ENCODE measurements at regions not wholly inside any gene's neighbourhood (a gene's known extent, or its start where the extent isn't known, plus 50 kb on each side); places are given as distances from the start of the nearest gene placed in this dataset.

GRCh38 chr14:35932659-35933159 is 106.6 kb downstream of the BRMS1L start:
- H3K9ac ChIP-seq (ENCODE audit: low read depth in 1 of 2, low read length in 2 of 2): no peak overlapping the region
- no peaks in the 10 kb centered on the region for H3K36me3 ChIP-seq (ENCODE audit: control insufficient read depth in 4 of 4, insufficient read depth in 3 of 4, low read depth in 1 of 4, low read length in 3 of 4)
- no peaks in the 10 kb centered on the region for H3K9me3 ChIP-seq (ENCODE audit: control insufficient read depth in 4 of 4, low read length in 3 of 4)
- TF ChIP-seq JUND (IDR thresholded peaks at IDR 0.05): no peak
- no peak for TF ChIP-seq FOXA1 (IDR thresholded peaks at IDR 0.05)
- TF ChIP-seq MAX (IDR thresholded peaks at IDR 0.05): no peak
- no peak for TF ChIP-seq ATF3 (IDR thresholded peaks at IDR 0.05)
- no peak for TF ChIP-seq TAF1 (conservative IDR thresholded peaks at IDR 0.05)
- TF ChIP-seq, protein P1, sequence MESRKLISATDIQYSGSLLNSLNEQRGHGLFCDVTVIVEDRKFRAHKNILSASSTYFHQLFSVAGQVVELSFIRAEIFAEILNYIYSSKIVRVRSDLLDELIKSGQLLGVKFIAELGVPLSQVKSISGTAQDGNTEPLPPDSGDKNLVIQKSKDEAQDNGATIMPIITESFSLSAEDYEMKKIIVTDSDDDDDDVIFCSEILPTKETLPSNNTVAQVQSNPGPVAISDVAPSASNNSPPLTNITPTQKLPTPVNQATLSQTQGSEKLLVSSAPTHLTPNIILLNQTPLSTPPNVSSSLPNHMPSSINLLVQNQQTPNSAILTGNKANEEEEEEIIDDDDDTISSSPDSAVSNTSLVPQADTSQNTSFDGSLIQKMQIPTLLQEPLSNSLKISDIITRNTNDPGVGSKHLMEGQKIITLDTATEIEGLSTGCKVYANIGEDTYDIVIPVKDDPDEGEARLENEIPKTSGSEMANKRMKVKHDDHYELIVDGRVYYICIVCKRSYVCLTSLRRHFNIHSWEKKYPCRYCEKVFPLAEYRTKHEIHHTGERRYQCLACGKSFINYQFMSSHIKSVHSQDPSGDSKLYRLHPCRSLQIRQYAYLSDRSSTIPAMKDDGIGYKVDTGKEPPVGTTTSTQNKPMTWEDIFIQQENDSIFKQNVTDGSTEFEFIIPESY (IDR thresholded peaks at IDR 0.05): no peak
- TF ChIP-seq FOXA2 (IDR thresholded peaks at IDR 0.05): no peak
- TF ChIP-seq SP1 (IDR thresholded peaks at IDR 0.05): no peak
- TF ChIP-seq HNF4A (conservative IDR thresholded peaks at IDR 0.05): no peak
- no peak for TF ChIP-seq GABPA (IDR thresholded peaks at IDR 0.05 in 1 of 2, conservative IDR thresholded peaks at IDR 0.05 in 1 of 2)
- TF ChIP-seq CTCF (IDR thresholded peaks at IDR 0.05; ENCODE audit: low read depth, low read length, missing input control): no peak
- TF ChIP-seq YY1 (IDR thresholded peaks at IDR 0.05): no peak
- TF ChIP-seq HNF4G (IDR thresholded peaks at IDR 0.05): no peak
- TF ChIP-seq, protein P2, sequence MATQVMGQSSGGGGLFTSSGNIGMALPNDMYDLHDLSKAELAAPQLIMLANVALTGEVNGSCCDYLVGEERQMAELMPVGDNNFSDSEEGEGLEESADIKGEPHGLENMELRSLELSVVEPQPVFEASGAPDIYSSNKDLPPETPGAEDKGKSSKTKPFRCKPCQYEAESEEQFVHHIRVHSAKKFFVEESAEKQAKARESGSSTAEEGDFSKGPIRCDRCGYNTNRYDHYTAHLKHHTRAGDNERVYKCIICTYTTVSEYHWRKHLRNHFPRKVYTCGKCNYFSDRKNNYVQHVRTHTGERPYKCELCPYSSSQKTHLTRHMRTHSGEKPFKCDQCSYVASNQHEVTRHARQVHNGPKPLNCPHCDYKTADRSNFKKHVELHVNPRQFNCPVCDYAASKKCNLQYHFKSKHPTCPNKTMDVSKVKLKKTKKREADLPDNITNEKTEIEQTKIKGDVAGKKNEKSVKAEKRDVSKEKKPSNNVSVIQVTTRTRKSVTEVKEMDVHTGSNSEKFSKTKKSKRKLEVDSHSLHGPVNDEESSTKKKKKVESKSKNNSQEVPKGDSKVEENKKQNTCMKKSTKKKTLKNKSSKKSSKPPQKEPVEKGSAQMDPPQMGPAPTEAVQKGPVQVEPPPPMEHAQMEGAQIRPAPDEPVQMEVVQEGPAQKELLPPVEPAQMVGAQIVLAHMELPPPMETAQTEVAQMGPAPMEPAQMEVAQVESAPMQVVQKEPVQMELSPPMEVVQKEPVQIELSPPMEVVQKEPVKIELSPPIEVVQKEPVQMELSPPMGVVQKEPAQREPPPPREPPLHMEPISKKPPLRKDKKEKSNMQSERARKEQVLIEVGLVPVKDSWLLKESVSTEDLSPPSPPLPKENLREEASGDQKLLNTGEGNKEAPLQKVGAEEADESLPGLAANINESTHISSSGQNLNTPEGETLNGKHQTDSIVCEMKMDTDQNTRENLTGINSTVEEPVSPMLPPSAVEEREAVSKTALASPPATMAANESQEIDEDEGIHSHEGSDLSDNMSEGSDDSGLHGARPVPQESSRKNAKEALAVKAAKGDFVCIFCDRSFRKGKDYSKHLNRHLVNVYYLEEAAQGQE (IDR thresholded peaks at IDR 0.05): no peak
- no peak for TF ChIP-seq EGR1 (IDR thresholded peaks at IDR 0.05; ENCODE audit: low read depth in 2 of 2)
- TF ChIP-seq NR2F2 (IDR thresholded peaks at IDR 0.05): no peak
- no peak overlapping the region for H3K27ac ChIP-seq (ENCODE audit: low read depth in 1 of 2, low read length in 2 of 2)
- WGBS: 71% methylated on average over 13 of the region's 13 CpGs
- H3K27me3 ChIP-seq (ENCODE audit: control insufficient read depth in 4 of 4, insufficient read depth in 4 of 4, low read length in 3 of 4): peaks cover 0 to 4% (median 0%) of the 10 kb centered on the region in 4 donors
- no peak overlapping the region for H3K4me3 ChIP-seq (ENCODE audit: low read depth in 1 of 3, low read length in 3 of 3)
- DNase-seq (ENCODE audit: low spot score): no peak
- no peaks in the 10 kb centered on the region for H3K4me1 ChIP-seq (ENCODE audit: control insufficient read depth in 4 of 4, insufficient read depth in 4 of 4, low read length in 3 of 4)

- no peak overlapping the region for H3K27ac ChIP-seq (ENCODE audit: low read depth in 1 of 2, low read length in 2 of 2)
- no peaks in the 10 kb centered on the region for H3K36me3 ChIP-seq (ENCODE audit: control insufficient read depth in 4 of 4, insufficient read depth in 3 of 4, low read depth in 1 of 4, low read length in 3 of 4)
- H3K9me3 ChIP-seq (ENCODE audit: control insufficient read depth in 4 of 4, low read length in 3 of 4): no peaks in the 10 kb centered on the region
- DNase-seq (ENCODE audit: low spot score): no peak
- no peaks in the 10 kb centered on the region for H3K27me3 ChIP-seq (ENCODE audit: control insufficient read depth in 4 of 4, insufficient read depth in 4 of 4, low read length in 3 of 4)
- no peak overlapping the region for H3K9ac ChIP-seq (ENCODE audit: low read depth in 1 of 2, low read length in 2 of 2)
- H3K4me1 ChIP-seq (ENCODE audit: control insufficient read depth in 4 of 4, insufficient read depth in 4 of 4, low read length in 3 of 4): no peaks in the 10 kb centered on the region
- no peak overlapping the region for H3K4me3 ChIP-seq (ENCODE audit: low read depth in 1 of 3, low read length in 3 of 3)
- TF ChIP-seq FOXA1 (IDR thresholded peaks at IDR 0.05) (no peak), SP1 (IDR thresholded peaks at IDR 0.05) (no peak), FOXA2 (IDR thresholded peaks at IDR 0.05) (no peak), HNF4G (IDR thresholded peaks at IDR 0.05) (no peak)
- TF ChIP-seq, protein P1 (IDR thresholded peaks at IDR 0.05): no peak
Measured at GRCh38 chr14:35932136-35932535, 106.0 kb downstream of the BRMS1L start.
